ENCODE measurements at regions not wholly inside any gene's neighbourhood (a gene's known extent, or its start where the extent isn't known, plus 50 kb on each side); places are given as distances from the start of the nearest gene placed in this dataset.

DNA sequence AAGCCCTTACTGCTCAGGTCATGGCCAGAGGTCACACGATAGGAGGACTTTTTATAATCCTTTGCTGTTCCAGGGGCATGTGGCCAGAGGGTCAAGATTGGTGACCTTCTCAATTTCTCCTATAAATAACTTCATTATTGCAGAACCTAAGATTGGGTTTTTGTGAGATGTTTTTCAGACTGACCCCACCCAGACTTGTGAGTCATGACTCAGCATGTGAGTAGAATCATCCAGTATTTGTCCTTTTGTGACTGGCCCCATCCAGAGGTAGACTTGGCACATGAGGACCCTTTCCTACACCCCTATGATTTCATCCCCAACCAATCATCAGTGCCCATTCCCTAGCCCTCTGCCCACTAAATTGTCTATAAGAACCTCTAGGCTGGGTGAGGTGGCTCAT lies 84.5 kb upstream of the ABCC4 start:
- no peak overlapping the region for H3K27ac ChIP-seq (ENCODE audit: insufficient read length, low read depth, low read length)
- H3K27me3 Mint-ChIP-seq (ENCODE audit: low read depth), result peaks cover 6% of the 10 kb centered on the region
- H3K4me2 ChIP-seq (ENCODE audit: insufficient read depth, insufficient read length, low read length), result no peak overlapping the region
- no peaks in the 10 kb centered on the region for H3K4me1 Mint-ChIP-seq
- no peaks in the 10 kb centered on the region for H3K79me2 ChIP-seq (ENCODE audit: insufficient read depth, low read length)
- H3K36me3 Mint-ChIP-seq (ENCODE audit: insufficient read depth in 1 of 3, low read depth in 3 of 3), result no peaks in the 10 kb centered on the region
- H3K4me1 ChIP-seq (ENCODE audit: insufficient read depth, low read length), result no peaks in the 10 kb centered on the region
- no peak overlapping the region for H3K18ac ChIP-seq (ENCODE audit: insufficient read length, low read depth, low read length)
- H3K4ac ChIP-seq (ENCODE audit: low read depth, low read length), result no peak overlapping the region
- peaks cover 4 to 7% of the 10 kb centered on the region in 2 experiments; a peak in 2 of 5 replicates for H3K9me3 Mint-ChIP-seq
- no peak overlapping the region for H4K5ac ChIP-seq (ENCODE audit: insufficient read length, low read depth, low read length)
- no peak overlapping the region for H4K8ac ChIP-seq (replicated peaks; ENCODE audit: insufficient read length, low read depth, low read length)
- no peak overlapping the region for H3K23ac ChIP-seq (ENCODE audit: insufficient read length, low read depth, low read length)
- H3K14ac ChIP-seq (ENCODE audit: insufficient read depth, low read length), result no peak overlapping the region
- no peaks in the 10 kb centered on the region for H3K23me2 ChIP-seq (ENCODE audit: insufficient read length, low read depth, low read length, poor library complexity, severe bottlenecking)
- no peak overlapping the region for H2BK15ac ChIP-seq (ENCODE audit: low read depth, low read length)
- WGBS (ENCODE audit: extremely low coverage, insufficient read length, low lambda C conversion rate), result no CpG with 5 or more reads among the region's 1 CpG
- H4K91ac ChIP-seq (ENCODE audit: insufficient read length, low read depth, low read length), result no peak overlapping the region
- H2BK5ac ChIP-seq (ENCODE audit: insufficient read length, low read length), result no peak overlapping the region
- H2BK12ac ChIP-seq (ENCODE audit: insufficient read length, low read depth, low read length), result no peak overlapping the region
- no peak overlapping the region for H3K56ac ChIP-seq (ENCODE audit: insufficient read length, low read depth, low read length)
- H3K79me1 ChIP-seq (ENCODE audit: insufficient read depth, low read depth, low read length, poor library complexity, severe bottlenecking), result no peaks in the 10 kb centered on the region
- TF ChIP-seq, protein P1, sequence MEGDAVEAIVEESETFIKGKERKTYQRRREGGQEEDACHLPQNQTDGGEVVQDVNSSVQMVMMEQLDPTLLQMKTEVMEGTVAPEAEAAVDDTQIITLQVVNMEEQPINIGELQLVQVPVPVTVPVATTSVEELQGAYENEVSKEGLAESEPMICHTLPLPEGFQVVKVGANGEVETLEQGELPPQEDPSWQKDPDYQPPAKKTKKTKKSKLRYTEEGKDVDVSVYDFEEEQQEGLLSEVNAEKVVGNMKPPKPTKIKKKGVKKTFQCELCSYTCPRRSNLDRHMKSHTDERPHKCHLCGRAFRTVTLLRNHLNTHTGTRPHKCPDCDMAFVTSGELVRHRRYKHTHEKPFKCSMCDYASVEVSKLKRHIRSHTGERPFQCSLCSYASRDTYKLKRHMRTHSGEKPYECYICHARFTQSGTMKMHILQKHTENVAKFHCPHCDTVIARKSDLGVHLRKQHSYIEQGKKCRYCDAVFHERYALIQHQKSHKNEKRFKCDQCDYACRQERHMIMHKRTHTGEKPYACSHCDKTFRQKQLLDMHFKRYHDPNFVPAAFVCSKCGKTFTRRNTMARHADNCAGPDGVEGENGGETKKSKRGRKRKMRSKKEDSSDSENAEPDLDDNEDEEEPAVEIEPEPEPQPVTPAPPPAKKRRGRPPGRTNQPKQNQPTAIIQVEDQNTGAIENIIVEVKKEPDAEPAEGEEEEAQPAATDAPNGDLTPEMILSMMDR (conservative IDR thresholded peaks at IDR 0.05), result no peak
- no peaks in the 10 kb centered on the region for H3K27me3 ChIP-seq (ENCODE audit: insufficient read depth, low read length)
- no peak overlapping the region; a peak in 1 of 7 replicates for H3K27ac Mint-ChIP-seq
- H4K20me1 ChIP-seq (ENCODE audit: control insufficient read depth, insufficient read depth, insufficient read length), result no peaks in the 10 kb centered on the region
- no peak overlapping the region for H2BK20ac ChIP-seq (ENCODE audit: low read depth, low read length, poor library complexity, severe bottlenecking)
- H3K9me3 ChIP-seq (ENCODE audit: control insufficient read depth, low read depth, low read length), result no peaks in the 10 kb centered on the region
- no peak overlapping the region for H3T11ph ChIP-seq (ENCODE audit: low read length)
- H2AFZ ChIP-seq (ENCODE audit: low read length), result no peak overlapping the region
- no peak overlapping the region for H2AK5ac ChIP-seq (ENCODE audit: insufficient read length, low read length)
- no peak overlapping the region for H3K4me3 Mint-ChIP-seq
- no peak overlapping the region for H2BK120ac ChIP-seq (ENCODE audit: low read depth, low read length, poor library complexity, severe bottlenecking)
- H3K9ac ChIP-seq (ENCODE audit: extremely low read depth, insufficient read length, low read length), result no peak overlapping the region
- no peak for DNase-seq

All from H9 (cell line).